ENCODE measurements at regions not wholly inside any gene's neighbourhood (a gene's known extent, or its start where the extent isn't known, plus 50 kb on each side); places are given as distances from the start of the nearest gene placed in this dataset.
A peak's percentile ranks its signal among the peaks of the same experiment; 100 is the strongest.

- H3K36me3 ChIP-seq (ENCODE audit: control insufficient read depth, insufficient read depth, low read length), result no peaks in the 10 kb centered on the region
- H3K27me3 ChIP-seq (ENCODE audit: control insufficient read depth, insufficient read depth, low read length), result no peaks in the 10 kb centered on the region
- TF ChIP-seq, protein P1, sequence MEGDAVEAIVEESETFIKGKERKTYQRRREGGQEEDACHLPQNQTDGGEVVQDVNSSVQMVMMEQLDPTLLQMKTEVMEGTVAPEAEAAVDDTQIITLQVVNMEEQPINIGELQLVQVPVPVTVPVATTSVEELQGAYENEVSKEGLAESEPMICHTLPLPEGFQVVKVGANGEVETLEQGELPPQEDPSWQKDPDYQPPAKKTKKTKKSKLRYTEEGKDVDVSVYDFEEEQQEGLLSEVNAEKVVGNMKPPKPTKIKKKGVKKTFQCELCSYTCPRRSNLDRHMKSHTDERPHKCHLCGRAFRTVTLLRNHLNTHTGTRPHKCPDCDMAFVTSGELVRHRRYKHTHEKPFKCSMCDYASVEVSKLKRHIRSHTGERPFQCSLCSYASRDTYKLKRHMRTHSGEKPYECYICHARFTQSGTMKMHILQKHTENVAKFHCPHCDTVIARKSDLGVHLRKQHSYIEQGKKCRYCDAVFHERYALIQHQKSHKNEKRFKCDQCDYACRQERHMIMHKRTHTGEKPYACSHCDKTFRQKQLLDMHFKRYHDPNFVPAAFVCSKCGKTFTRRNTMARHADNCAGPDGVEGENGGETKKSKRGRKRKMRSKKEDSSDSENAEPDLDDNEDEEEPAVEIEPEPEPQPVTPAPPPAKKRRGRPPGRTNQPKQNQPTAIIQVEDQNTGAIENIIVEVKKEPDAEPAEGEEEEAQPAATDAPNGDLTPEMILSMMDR (IDR thresholded peaks at IDR 0.05; ENCODE audit: insufficient read depth, low read length, poor library complexity, severe bottlenecking), result peak; percentile 26
- peak; percentile 5 for DNase-seq (ENCODE audit: low read depth)
- no peak overlapping the region for H3K4me3 ChIP-seq (ENCODE audit: low read depth, low read length)
These were observed 1995.9 kb downstream of the C4orf33 start for GRCh38 chr4:131091896-131092295.

DNA sequence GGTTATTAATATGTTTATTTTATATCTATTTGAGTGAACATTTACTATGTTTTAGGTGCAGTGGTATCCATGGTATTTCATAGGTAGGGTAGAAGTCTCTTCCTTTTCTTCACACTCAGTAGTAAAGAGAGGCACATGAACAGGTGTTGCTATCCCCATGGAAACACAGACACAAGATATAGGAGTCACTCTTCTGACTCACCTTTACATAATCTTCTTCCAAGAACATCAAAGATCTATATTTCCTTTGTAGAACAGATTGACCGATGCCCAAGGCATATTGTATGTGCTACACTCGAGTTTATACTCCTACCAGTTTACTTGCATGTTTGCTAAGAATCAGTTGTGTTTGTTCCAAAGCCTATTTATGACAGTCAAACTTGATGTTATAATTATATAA is 1997.4 kb downstream of the C4orf33 start:
- H3K27me3 ChIP-seq (ENCODE audit: control insufficient read depth, insufficient read depth, low read length), result no peaks in the 10 kb centered on the region
- H3K36me3 ChIP-seq (ENCODE audit: control insufficient read depth, insufficient read depth, low read length), result no peaks in the 10 kb centered on the region
- DNase-seq (ENCODE audit: low read depth), result no peak
- TF ChIP-seq, protein P1 (IDR thresholded peaks at IDR 0.05; ENCODE audit: insufficient read depth, low read length, poor library complexity, severe bottlenecking), result no peak
- H3K4me3 ChIP-seq (ENCODE audit: low read depth, low read length), result no peak overlapping the region

- TF ChIP-seq, protein P1 (IDR thresholded peaks at IDR 0.05; ENCODE audit: insufficient read depth, low read length, poor library complexity, severe bottlenecking), result no peak
- Histone ChIP-seq H3K36me3 (ENCODE audit: control insufficient read depth, insufficient read depth, low read length) (no peaks in the 10 kb centered on the region), H3K27me3 (ENCODE audit: control insufficient read depth, insufficient read depth, low read length) (no peaks in the 10 kb centered on the region), H3K4me3 (ENCODE audit: low read depth, low read length) (no peak overlapping the region)
- no peak for DNase-seq (ENCODE audit: low read depth)
These were observed 2003.0 kb downstream of the C4orf33 start for GRCh38 chr4:131098976-131099375.

GRCh38 chr4:131113273-131113672 is 2017.3 kb downstream of the C4orf33 start:
- DNase-seq (ENCODE audit: low read depth), result no peak
- H3K36me3 ChIP-seq (ENCODE audit: control insufficient read depth, insufficient read depth, low read length), result no peaks in the 10 kb centered on the region
- H3K27me3 ChIP-seq (ENCODE audit: control insufficient read depth, insufficient read depth, low read length), result no peaks in the 10 kb centered on the region
- H3K4me3 ChIP-seq (ENCODE audit: low read depth, low read length), result no peak overlapping the region
- TF ChIP-seq, protein P1 (IDR thresholded peaks at IDR 0.05; ENCODE audit: insufficient read depth, low read length, poor library complexity, severe bottlenecking), result no peak

DNA sequence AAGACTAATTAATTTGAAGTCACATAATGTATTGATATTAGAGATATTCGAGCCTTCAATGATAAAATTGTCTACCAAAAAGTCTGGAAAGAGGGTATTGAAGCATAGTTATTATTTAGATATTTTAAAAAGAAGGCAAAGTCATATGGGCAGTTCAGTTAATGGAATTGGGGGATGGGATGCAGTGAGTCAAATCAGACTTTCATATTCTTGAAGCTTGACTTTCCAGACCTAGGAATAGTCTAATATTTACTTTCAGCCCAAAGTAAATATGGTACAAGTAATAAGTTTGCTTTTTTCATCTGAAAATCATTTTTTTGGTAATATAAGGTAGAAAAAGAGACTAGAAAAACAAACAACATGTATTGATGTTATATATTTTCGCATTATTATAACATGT is 2017.8 kb downstream of the C4orf33 start:
- no peak for DNase-seq (ENCODE audit: low read depth)

GRCh38 chr4:131119661-131120060 is 2023.7 kb downstream of the C4orf33 start:
- DNase-seq (ENCODE audit: low read depth), result no peak
- no peaks in the 10 kb centered on the region for H3K27me3 ChIP-seq (ENCODE audit: control insufficient read depth, insufficient read depth, low read length)
- no peak overlapping the region for H3K4me3 ChIP-seq (ENCODE audit: low read depth, low read length)
- TF ChIP-seq, protein P1 (IDR thresholded peaks at IDR 0.05; ENCODE audit: insufficient read depth, low read length, poor library complexity, severe bottlenecking), result no peak
- H3K36me3 ChIP-seq (ENCODE audit: control insufficient read depth, insufficient read depth, low read length), result no peaks in the 10 kb centered on the region

More for the DNA sequence above, 2017.8 kb downstream of the C4orf33 start:
- Histone ChIP-seq H3K27me3 (ENCODE audit: control insufficient read depth, insufficient read depth, low read length) (no peaks in the 10 kb centered on the region), H3K36me3 (ENCODE audit: control insufficient read depth, insufficient read depth, low read length) (no peaks in the 10 kb centered on the region), H3K4me3 (ENCODE audit: low read depth, low read length) (no peak overlapping the region)
- TF ChIP-seq, protein P1 (IDR thresholded peaks at IDR 0.05; ENCODE audit: insufficient read depth, low read length, poor library complexity, severe bottlenecking), result no peak
